ENCODE measurements at regions not wholly inside any gene's neighbourhood (a gene's known extent, or its start where the extent isn't known, plus 50 kb on each side); places are given as distances from the start of the nearest gene placed in this dataset.
"Not testable (repeated sequence)": the region's sequence is repeated elsewhere in the genome, so short reads cannot be mapped to it uniquely, and the experiment has no call there.

- no peak for DNase-seq
Observed at GRCh38 chr17:64772845-64773299, 110.8 kb upstream of the SMURF2 start.

- DNase-seq: no peak
Observed at GRCh38 chr17:64771980-64772844, 110.1 kb upstream of the SMURF2 start.

- DNase-seq: no peak
Observed at GRCh38 chr17:64769712-64770111, 107.6 kb upstream of the SMURF2 start.

- DNase-seq: no peak
Observed at GRCh38 chr17:64767269-64767997, 105.3 kb upstream of the SMURF2 start.

GRCh38 chr17:64765191-64765889 is 103.2 kb upstream of the SMURF2 start:
- DNase-seq: no peak

GRCh38 chr17:64750891-64751677 is 89.0 kb upstream of the SMURF2 start:
- no peak for DNase-seq

GRCh38 chr17:64750478-64750877 is 88.4 kb upstream of the SMURF2 start:
- no peak for DNase-seq

- no peak for DNase-seq
Observed at GRCh38 chr17:64749306-64749705, 87.2 kb upstream of the SMURF2 start.

GRCh38 chr17:64747938-64748540 is 85.9 kb upstream of the SMURF2 start:
- DNase-seq: no peak

- peak; percentile 86 for DNase-seq
Observed at GRCh38 chr17:64742326-64742725, 80.2 kb upstream of the SMURF2 start.

GRCh38 chr17:64741916-64742315 is 79.8 kb upstream of the SMURF2 start:
- peak; percentile 93 for DNase-seq

GRCh38 chr17:64741038-64741641 is 79.0 kb upstream of the SMURF2 start:
- peak; percentile 80 for DNase-seq

- peak; percentile 72 for DNase-seq
Observed at GRCh38 chr17:64739316-64740058, 77.4 kb upstream of the SMURF2 start.

- DNase-seq: no peak
Observed at GRCh38 chr17:64736804-64737492, 74.8 kb upstream of the SMURF2 start.

- peak; percentile 53 for DNase-seq
Observed at GRCh38 chr17:64732336-64733006, 70.4 kb upstream of the SMURF2 start.

GRCh38 chr17:64730023-64730422 is 67.9 kb upstream of the SMURF2 start:
- not testable (repeated sequence) for DNase-seq

GRCh38 chr17:64729201-64729600 is 67.1 kb upstream of the SMURF2 start:
- no peak for DNase-seq

- DNase-seq: no peak
Observed at GRCh38 chr17:64728041-64728695, 66.1 kb upstream of the SMURF2 start.

- DNase-seq: not testable (repeated sequence)
Observed at GRCh38 chr17:64726025-64726424, 63.9 kb upstream of the SMURF2 start.
